HuH-7 (cell line): ENCODE measurements at regions not wholly inside any gene's neighbourhood (a gene's known extent, or its start where the extent isn't known, plus 50 kb on each side); places are given as distances from the start of the nearest gene placed in this dataset.

ENCODE experiments used
- DNase-seq: peaks from one replicate; pipeline ENCODE4 v3.0.0; 2011; ENCODE audit warnings: low spot score

DNA sequence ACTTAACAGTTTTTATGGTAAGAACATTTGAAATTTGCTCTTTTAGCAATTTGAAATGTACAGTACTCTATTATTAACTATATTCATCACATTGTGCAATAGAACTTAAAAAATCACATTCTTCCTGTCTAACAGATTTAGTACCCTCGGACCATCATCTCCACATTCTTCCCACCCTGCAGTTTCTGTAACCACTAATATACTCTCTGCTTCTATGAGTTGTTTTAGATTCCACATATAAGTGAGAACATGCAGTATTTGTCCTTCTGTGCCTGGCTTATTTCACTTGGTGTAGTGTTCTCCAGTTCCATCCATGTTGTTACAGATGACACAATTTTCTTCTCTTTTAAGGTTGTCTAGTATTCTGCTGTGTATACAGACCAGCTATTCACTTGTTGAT is 88.9 kb upstream of the SEC61G start:
- no peak for DNase-seq

DNA sequence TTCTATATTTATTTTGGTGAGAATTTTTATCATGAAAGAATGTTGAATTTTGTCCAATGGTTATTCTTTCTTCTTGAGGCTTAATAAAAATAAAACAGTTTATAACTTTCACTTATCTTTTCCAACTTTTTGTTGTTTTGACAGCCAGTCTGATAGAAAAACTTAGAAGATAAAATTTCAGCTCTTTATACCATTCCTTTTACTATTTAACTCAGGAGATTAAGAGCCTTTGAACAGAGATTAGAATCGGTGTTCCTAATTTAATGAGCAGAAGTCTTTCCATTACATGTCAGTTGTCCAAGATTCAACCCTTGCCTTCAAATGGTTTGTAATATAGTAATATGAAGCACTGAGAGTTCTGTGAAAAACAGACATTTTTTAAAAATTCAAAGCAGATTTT is 97.8 kb upstream of the SEC61G start:
- DNase-seq = no peak

DNA sequence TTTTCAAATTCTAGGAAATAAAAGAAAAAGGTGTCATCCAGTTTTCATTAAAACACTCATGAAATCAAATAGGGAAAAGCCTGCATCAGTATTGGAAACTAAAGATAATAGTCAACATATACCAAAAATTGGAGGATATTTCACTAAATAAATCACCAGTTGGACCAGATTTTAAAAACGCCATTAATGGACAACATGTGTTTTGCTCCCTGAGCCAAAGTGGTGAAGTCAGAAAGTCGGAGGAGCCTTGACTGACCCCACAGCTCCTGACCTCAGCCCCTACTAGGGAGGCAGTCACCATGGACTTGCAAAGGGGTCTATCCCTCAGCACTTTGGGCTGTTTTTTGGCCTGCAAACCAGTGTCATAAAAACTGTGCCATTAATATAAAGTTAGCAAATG is 98.3 kb upstream of the SEC61G start:
- DNase-seq = no peak

DNA sequence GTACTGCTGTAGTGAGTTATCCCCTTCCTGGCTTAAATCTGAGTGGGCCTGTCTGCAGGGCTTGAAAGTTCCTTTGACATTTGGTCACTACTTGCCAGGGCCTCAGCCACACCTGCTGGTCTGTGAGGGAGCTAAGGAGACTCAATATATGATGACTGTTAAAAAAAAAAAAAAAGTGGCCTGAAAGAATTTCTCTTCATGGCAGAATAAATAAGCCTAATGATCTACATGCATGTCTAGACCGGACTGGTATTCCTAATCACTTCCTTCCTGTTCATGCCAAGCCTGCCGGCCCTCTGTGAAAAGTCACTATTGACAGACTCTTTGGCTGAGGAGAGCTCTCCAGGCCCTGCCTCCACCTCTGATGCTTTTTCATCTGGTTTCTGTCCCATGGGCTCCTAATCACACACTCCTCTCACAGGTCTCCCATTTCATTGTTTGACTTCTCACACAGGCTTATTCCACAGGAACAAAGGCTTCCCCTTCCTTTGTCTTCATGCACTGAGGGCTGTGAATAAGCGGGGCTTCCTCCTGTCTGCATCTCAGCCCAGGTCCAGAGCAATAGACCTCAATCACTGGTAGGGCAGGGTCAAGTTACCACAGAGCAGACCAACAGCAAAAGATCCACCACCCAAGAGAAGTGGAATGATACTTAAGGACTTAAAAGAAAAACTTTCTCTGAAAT is 99.1 kb upstream of the SEC61G start:
- DNase-seq = no peak

DNA sequence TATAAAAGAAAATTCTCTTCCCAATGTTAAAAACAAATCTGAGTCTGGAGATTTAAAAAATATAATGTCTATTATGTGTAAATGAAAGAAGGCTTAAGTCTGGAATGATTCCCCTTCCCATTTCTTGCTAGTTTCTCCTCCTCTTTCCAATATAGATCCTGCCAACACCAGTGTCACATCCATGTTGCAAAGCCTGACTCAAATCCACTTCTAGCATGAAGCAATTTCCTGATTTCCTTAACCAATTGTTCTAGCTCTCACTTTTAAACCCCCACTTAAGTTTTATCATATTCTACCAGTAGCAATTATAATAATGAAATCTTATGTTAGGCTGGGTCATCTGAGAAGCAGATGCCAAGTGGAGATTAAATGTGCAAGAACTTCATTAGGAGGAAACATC is 100.1 kb upstream of the SEC61G start:
- no peak for DNase-seq

DNA sequence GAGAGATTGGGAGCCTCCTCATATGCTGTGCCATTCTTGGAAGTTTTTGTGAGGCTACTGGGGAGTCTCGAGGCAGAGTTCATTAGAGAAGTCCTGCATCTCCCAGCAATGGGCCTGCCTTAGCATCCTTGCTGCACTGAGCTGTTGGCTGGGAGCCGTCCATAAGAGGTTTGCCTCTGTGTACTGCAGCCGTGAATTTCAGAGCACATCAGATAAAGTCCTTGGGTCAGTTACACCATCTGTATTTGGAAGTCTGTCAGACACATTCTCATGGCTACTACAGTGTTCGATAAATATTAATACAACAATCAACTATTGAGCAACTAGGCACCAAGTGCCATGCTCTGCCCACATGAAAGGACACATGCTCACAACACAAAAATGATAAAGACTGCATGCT is 100.5 kb upstream of the SEC61G start:
- DNase-seq = no peak

DNA sequence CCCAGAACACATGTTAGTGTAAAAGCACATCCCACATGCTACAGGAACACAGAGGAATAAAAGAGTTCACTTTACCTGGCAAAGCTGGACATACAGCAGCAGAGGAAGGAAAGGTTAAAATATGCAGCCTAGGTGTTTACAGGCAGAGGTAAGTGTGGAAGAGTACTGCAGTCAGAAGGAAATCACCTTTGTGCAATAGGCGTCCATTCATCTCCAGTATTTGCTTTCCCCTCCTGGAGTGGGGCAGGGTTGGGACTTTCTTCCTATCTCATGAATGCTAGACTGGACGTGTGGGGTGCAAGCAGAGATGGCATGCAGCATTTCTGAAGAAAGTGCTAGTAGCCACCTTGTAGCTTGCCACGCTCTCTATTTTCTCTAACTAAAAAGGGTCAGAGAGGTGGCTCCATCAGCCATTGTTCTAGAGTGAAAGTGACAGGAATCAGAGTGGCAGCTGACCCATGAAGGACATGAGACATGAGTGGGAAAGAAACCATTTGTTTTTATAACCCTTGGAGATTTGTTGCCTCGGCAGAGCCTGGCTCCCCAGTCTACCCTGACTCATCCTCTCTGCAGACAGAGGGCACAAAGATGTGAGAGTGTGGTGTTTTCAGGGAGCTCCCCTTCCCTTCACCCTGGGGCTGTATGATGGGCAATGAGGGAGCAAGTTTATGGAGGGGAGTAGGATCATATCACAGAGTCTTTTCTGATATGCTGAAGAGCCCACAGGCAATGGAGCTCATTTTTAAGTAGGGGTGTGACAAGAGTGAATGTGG is 101.2 kb upstream of the SEC61G start:
- DNase-seq = no peak

DNA sequence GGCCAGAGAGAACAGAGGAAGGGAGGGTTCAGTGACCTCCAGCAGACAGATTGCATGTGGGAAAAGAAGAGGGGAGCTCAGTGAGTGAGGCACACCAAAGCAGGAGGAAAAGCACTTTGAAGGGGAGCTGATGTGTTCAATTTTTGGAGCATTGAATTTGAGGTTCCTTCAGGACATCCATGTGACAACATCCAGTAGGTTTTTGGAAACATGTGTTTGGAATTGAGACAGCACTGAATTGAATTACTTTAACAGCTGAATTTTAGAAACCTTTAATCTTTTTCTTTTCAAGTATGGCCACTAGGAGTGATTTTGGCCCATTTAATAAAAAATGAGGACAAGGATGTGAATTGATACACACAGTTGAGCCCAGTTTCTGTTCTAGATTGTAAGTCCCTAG is 101.8 kb upstream of the SEC61G start:
- no peak for DNase-seq

DNA sequence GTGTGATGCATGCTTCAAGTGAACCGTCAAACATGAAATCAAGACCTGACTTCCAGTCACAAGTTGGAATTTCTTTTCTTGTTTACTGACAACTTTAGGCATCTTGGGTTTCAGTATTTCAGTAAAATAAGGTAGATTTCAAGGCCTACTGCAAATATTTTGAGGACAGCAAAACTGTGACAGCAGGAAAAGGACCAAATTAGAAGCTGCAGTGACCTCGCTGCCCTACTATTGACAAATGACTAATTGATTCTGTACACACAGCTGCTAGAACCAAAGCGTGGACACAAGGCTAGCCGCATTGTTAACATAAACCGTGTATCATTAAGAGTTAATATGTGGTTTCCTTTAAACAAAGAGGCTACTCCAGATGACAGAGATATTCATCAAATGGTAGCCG is 105.7 kb upstream of the SEC61G start:
- DNase-seq = no peak

DNA sequence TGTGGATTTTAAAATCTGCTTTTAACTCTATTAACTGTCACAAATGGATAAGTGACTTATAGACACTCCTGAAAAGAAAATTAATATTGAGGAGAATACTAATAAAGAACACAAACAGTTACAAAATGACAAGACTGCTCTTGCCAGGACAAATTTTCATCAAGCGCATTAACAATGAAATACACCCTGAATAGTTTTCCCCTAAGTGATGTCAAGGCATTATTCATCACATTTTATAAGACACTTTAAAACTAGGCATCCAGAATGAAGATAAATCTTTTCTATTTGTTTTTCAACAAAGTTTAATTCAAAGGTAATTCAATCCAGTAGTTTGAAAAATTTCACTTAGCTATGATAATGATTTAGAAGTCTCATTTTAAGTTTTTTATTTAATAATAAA is 110.5 kb upstream of the SEC61G start:
- no peak for DNase-seq

DNA sequence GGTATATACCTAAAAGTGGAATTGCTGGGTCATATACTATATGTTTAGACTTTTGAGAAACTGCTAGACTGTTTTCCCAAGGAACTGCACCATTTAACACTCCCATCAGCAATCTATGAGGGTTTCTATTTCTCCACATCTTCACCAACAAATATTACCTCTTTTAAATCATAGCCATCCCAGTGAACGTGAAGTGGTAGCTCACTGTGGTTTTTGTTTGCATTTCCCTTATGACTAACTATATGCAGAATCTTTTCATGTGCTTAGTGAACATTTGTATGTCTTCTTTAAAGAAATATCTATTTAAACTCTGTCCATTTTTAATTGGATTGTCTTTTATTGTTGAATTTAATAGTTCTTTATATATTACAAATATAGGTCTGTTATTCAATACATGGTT is 115.8 kb upstream of the SEC61G start:
- DNase-seq = no peak

DNA sequence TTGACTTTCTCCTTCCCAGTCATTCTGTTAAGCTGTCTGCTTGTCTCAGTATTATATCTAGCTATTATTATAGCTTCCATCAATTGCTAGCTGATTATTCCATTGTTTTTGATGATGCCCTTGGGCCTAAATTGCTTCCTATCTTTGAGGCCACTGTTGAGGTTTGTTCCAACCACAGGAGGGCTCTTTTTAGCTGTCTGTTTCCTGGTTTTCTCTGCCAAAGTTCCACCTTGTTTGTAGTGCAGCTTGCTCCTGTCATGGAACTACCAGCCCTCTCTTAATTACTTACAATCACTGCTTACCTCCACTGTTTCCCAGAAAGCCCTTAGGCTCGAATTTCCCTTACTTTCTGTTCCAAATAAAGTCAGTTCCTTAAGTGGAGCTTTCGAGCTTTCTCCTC is 118.7 kb upstream of the SEC61G start:
- DNase-seq = peak; percentile 36

DNA sequence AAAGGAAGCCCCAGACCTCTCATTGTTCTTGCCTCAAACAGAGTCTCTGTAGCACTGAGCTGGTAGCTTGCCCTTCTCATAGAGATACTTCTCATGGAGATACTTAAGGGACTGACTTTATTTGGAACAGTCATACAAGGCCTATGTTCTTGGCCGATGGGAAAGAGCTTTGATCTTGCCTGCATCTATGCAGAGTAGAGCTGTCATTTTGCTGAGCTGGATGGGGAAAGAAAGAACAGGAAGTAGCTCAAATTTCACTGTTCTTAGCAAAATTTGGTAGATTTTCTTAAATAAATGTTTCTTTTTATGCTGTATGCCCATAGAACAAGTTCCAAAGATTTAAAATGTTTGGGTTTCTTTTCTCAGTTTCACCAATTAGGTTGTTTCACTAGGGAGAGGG is 119.3 kb upstream of the SEC61G start:
- no peak for DNase-seq

DNA sequence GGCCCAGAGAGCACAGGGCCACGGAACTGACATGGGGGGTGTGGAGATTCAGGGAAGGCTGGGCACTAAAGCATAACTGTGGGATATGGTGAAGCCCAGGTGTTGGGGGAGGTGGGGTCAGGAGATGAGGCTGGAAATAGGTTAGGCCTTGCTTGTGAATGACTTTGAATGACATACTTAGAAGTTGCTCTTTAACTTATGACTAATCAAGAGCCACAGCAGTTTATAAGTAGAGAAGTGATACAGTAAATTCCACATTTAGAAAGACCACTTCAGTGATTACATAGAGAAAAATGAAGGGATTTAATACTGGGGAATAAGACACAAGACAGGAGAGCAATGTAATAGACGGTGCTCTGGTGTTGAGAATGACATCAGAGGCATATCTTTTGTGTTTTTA is 120.8 kb upstream of the SEC61G start:
- no peak for DNase-seq

DNA sequence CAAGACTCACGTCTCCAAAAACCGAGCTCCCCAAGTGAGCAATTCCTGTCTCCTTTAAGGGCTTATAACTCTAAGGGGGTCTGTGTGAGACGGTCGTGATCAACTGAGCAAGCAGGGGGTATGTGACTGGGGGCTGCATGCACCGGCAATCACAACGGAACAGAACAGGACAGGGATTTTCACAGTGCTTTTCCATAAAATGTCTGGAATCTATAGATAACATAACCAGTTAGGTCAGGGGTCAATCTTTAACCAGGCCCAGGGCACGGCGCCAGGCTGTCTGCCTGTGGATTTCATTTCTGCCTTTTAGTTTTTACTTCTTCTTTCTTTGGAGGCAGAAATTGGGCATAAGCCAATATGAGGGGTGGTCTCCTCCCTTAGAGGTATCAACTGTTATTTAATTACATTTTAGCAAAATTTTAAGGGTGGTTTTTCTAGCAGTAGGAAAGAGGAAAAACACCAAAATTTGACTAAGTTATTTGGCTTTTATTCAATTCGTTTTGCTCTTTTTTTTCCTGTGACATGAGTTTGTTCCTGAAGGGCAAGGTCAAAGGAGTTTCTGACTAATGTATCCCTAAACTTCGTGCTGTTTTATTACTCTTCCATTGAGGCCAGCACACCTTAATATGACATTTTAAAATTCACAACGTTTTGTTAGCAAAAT is 121.4 kb upstream of the SEC61G start:
- DNase-seq = no peak

DNA sequence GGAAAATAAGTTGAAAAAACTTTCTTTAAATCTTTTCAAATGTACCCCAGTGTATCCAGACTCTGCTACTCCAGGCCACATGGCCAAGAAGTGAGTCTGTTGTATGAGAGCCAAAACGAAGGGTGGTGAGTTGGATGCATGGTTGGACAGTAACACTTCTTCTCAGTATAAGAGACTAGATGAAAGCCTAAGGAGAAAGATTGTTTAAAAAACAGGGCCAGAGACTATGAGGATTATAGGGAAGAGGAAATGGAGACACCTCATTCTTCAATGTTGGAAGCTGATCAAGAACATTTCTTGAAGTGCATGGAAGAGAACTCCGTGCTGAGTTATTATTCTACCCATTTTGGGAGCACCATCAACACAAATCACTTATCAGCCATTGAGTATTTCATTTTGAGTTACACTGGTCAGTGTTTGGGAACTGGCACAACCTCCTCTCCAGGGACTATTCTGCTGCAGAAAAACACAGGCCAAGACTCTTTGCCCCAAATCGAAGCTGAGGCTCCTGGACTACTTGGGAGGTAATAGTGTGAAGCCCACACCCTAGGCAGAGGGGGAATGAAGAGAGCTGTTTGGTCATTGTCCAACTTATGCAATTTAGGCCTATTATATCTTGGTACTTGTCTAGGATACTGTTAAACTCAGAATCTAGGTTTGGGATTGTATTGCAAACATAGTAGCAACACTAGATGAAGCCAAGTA is 123.0 kb upstream of the SEC61G start:
- DNase-seq = no peak

DNA sequence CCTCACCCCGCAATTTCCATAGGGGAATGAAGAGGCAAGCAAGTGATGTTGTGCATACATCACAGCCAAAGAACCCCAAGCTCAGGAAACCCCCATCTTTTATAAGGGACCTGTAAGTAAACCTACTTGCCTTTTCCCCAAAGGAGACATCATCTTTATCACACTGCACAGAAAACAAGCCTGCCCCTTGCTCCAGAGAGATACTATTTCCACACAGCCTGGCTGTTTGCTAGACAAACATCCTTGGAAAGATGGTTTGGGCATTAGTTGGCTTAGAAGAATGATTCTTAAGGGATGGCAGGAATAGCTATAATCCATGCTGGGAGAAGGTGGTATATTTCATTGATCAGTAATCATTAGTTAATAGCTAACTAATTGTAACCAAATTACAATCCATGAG is 123.7 kb upstream of the SEC61G start:
- peak; percentile 43 for DNase-seq

DNA sequence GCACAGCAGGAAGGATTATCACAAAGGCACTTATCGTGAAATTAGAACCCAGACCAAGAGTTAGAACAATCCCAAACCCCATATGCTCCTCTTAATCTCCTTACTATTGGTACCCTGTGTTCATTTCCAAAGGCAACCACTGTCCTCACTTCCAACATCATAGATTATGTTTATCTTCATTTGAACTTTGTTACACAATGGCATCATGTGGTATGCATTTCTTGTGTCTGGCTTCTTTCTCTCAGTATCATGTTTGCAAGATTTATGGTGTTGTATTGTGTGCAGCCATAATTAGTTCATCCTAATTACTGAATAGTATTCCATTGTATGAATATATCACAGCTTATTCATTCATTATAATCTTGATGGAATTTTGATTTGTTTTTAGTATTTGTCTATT is 124.6 kb upstream of the SEC61G start:
- DNase-seq = no peak

DNA sequence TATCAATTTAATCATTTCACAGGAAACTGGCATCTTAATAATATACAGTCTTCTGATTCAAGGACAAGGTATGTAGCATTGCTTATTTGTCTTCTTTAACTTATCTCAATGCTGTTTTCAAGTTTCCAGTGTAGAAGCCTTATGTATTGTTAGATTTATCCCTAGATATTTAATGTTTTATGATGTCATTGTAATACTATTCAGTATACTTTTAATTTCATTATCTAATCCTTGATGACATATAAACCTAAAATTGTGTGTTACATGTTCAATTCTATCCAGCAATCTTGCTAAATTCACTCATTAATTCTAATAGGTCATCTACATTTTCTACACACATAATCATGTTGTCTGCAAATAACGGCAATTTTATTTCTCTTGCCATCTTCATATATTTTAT is 126.3 kb upstream of the SEC61G start:
- no peak for DNase-seq

DNA sequence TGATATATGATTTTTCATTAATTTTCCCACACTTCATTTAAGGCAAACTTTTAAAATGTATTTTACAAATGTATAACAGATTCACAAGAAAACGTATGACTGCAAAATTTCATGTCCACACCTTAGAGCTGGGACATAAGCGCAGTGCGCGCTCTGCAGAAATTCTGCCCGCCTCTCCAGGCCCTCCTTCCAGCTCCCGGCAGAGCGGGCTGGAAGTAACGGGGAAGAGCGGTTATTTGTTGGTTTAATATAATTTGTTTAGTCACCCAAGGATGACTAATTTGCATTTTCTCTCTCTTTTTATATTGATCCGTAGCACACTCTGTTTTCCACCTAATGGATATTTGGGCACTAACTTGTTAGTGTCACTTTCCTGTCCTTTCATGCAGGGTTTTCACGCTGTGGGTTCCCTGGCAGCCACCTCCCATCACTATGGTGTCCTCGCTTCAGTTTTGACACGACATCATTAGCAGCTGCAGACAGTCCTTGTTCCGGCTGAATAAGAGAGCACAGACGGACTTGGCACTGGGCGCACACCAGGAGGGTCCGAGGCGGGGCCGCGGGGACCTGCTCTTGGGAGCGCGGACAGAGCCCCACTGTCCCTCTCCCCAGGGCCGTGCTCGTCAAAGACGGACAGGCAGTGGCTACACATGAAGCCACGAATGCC is 129.2 kb upstream of the SEC61G start:
- no peak for DNase-seq

DNA sequence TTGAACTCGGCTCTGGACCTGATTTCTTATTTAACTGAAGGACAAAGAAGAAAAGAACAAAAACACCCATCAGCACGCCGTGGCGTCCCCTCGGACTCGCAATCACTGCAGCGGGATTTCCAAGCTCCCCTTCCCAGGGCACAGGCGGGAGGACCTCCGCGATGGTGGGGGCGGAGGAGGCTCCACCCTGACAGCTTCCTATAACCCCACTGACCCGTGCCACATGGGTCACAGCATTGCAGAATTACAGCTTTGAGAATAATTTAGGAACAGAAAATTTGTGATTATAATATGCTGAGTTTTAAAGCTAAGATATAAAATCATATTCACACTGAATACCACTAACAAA is 129.7 kb upstream of the SEC61G start:
- no peak for DNase-seq

DNA sequence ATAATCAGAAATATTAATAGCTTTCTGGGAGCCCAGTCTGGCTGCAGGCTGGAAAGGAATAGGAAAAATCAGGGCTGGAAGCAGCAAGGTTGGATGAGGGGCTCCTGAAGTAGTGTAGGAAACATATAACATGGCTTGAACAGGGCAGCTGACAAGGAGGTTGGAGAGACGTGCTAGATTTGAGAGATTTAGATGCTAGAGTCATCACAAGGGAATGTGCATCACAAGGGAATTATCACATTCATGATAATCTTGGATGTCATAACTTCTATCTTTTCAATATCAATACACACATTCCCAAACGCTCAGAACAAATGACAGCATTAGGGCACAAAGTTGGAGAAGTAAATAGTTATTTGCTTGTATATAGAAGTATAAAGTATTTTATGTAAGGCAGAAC is 120.9 kb upstream of the EGFR start:
- DNase-seq = no peak
